IPS DF 19.7 (cell line): ENCODE measurements at regions not wholly inside any gene's neighbourhood (a gene's known extent, or its start where the extent isn't known, plus 50 kb on each side); places are given as distances from the start of the nearest gene placed in this dataset.

Source experiments
- DNase-seq: peaks from one replicate; pipeline ENCODE4 v3.0.0-alpha.2; 2013; ENCODE audit warnings: low read depth, low spot score

DNA sequence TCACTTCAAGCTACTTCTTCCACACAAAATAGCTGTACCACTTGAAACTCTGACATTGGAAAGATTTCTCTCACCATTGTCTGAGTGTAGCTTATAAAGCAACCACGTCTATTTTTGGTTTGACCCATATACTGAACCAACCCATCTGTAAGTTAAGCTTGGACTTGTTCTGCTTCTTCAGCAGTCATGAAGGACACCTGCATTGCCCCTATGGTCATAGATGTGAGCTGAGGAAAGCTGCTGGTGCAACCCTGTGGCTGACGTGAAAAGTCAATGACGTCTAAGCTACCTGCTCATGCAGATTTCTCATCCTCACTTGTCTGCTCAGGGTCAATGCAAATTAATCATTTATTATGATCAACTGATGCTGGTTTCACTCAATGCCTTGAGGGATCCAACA is 417.4 kb downstream of the CETN3 start:
- DNase-seq, result no peak

DNA sequence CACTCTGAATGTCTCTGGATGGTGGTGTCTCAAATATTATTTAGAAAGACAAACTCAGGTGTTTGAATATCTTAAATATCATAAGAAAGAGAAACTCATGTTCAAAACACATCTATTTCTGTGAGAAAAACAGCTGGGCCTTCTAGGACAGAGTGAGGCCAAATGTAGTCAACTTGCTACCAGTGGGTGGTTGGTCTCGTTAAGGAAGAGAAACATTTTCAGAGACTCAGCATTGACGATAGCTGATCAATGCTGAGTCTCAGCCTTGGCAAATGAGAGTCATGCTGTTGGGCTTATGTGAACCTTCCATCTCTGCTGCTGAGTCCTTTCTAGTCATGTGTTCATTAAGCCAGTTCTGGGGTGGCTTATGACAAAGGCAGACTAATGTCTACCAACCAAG is 418.0 kb downstream of the CETN3 start:
- no peak for DNase-seq

DNA sequence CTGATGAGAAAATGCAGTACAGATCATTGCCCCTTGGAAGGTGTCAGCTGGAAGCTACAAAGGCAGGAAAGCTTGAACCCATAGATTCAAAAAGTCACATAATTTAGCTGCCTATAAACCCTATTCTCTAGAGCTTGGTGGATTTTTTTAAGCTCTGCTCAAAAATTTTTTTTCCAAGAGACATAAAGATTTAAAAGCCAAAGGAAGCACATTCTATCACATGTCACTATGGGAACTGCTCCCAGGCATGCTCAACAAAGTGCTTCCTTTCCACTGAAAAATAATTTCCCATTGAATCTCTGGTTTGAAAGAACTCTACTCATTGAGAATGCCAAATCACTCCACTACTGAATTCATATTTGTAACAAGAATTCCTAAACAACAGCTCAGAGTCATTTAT is 419.8 kb downstream of the CETN3 start:
- no peak for DNase-seq

DNA sequence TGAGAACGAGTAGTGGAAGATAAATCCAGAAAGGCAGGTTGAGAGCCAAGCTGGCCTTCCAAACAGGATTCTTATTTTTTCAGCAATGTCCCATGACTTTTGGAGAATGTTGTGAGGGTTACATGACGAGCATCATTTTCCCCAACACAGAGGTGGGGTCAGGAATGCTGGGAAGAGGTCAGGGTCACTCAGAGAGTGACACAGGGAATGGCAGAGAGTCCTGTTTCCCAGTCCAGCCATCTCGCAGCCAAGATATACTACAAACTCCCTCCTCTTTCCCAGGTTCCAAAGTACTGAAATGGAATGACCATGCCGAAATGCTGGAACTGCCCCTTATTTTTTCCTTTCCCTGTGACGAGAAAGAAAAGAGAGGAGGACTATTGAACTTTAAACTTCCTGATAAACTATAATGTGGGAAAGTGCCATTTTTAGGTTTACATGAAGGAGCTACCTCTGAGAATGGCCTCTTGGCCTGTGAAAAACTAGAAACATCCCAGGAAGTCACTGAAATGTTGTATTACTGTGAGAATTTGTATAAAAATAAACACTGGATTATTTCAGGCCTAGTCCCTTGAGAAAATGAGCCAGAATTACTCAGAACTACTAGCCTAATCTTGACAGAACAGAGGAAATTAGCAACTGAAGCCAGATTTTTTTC is 420.4 kb downstream of the CETN3 start:
- DNase-seq, result no peak

DNA sequence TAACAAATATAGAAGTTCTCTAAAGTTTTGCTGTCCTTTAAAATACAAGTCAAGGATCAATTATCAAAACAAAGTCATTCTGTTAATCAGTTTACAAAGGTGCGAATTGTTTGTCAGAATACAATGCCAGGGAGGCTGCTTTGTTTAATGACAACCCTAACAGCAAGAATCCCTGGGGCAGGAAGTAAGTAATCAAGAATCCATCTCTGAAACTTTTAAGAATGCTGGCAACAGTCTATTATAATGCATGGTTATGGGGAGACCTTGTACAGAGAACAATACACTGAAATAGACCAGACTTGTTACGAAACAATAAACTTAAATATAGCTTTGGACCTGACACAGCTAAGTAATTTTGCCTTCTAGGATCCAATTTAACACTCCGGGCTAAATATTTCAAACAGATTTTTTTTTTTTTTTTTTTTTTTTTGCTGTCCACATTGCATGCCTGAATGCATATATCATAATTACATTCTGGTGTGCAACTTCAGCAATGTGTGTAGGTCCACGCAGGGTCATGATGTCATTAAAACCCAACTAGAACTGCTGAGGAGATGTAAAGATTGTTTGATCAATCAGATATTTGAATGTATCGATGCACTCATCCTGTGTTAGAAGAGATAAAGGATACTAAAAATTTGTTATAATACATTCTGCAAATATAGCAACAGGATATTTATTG is 421.3 kb downstream of the CETN3 start:
- no peak for DNase-seq

DNA sequence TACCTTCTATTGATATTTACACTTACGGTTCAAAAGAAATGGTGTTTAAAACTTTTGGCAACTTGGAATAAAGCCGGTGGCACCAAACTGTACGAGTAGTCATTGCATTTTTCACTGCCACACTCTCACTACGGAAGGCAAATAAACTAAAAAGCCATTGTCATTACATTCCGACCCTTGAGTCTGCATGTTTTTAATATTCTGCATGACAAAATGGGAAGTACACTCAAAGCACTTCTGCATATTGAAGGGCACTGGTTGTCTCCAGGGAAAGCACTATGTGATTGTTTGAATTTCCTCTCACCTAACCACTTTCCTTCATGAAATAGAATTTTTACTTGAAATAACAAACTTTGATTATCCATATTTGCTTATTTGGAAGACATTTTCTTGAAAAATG is 426.3 kb downstream of the CETN3 start:
- no peak for DNase-seq

DNA sequence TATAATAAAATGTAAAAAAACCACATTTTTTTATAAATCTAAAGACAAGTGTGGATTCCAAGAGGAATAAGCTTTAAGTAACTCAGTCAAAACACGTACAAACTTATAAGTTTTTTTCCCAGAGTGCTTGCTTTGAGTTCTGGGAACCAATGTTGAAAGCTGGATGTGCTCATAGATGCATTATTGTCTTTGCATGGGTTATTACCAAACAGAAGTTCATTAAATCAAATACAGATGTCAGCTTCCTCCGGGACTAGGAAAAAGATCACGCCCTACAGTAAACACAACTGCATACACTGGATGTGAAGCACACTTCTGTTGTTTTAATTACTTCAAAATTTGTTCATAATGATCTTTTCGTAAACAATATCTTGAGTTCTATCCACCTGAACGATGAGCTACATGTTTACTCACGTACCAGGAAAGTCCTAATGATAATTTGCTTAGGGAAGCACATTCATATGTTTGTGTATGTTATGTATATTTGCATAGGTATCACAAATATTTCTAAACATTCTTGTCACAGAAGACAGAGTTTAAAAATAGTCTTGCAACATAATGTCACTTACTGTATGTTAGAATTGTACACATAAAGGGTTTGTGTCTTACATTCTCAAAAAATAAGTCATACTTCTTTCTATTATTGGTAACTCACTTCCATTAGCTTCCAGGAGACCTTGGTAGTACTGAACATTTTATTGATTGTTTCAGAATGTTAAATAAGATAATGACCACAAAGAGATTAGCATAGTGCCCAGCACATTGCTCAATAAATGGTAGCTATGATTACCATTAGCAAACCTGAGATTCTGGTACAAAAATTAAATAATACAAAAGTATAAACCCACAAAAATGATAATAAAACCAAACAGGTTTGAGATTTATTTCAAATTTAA is 427.4 kb downstream of the CETN3 start:
- DNase-seq, result no peak

DNA sequence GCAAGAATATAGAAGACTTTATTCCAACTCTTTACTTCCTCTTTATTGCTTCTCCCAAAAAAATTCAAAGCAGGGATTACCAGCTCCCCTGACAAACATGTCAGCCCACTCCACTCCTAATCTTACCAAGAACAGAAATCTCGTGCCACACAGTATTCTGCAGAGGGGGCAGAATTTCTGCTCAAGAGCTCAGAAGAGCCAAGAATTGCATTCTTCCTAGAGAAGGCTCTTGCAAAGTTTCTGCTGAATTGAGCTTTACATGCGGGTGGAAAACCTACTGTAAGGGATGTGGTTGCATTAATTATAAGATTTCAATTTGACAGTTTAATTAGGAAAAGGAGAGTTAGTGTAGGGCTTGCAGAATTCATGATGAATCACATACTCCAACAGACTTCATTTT is 428.5 kb downstream of the CETN3 start:
- DNase-seq, result no peak

DNA sequence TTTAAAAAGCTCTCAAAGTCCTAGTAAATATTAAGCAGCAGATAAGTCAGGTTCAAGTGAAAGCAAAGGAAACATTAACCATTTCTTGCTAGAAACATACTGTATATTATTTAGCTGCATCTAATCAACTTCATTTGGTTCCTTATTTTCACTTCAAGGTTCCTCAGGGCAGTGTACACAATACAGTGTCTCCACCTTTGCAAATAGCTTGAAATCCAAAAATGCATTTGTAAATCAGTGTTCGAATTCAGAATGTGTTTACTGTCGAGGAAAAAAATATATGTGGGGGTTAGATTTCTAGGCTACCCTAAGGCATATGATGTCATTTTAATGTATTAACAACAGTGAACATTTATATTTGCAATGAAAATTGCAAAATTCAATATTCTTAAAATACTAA is 436.0 kb downstream of the CETN3 start:
- no peak for DNase-seq

DNA sequence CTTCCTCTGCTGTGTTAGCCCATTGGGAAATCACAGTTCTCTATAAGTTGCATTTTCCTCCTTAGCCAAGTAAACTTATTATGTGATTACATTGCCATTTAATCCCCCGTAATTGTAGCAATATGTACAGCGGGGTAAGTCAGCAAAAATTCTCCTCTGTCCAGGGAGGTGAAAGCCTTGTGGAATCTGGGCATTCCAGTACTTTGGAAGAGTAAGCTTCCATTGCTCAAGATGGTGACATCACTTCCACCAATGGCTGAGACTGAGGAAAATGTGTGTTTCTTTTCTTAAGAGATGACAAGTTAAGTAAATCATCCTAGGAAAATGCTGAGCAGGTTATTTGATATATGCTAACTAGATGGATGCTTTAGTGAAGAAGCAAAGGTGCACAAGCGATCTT is 436.7 kb downstream of the CETN3 start:
- DNase-seq, result no peak

DNA sequence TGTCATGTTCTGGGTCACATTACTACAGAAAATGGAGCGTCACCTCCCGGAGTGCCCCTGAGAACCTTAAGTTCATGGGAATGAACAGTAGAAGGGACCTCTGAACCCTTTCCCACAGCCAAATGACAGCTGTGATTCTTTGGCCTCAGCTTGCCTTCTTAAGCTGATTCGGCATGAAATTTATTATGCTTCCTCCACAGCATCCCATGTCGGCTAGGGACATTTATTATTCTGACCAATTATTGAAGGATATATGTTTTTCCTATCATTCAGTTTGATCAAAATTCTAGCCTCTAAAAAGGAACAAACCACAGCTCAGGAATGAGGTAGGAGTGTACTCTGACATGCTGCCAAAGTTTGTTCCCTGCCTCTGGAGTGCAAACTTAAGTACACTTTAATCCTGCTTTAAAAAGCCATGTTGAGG is 440.6 kb downstream of the CETN3 start:
- no peak for DNase-seq

DNA sequence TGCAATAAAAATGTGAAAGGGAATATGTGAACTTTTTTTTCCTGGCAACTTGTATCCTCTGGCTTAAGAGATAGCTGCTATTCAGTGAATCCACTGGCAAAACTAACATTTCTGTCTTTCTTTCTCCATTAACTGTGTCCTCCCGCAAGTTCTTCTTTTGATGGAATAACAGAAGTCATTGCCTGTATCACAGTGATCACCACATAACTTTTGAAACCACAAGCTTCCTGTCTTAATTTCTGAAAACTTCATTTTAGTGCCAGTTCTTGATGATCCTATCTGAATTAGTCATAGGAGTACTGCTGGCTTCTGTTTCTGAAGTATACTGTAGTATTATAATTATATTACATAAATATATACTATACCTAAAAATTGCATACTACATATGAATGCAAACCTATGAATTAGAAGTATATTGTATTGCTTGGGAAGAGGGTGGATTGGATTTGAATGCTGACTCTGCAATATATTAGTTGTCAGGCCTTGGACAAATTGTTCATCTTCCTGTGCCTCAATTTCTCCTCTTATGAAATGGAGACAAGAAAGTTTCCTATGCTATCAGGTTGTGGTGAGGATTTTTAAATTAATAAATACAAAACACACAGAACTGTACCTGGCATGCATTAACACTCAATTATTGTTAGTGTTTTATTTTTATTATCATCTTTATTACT is 441.6 kb downstream of the CETN3 start:
- no peak for DNase-seq

DNA sequence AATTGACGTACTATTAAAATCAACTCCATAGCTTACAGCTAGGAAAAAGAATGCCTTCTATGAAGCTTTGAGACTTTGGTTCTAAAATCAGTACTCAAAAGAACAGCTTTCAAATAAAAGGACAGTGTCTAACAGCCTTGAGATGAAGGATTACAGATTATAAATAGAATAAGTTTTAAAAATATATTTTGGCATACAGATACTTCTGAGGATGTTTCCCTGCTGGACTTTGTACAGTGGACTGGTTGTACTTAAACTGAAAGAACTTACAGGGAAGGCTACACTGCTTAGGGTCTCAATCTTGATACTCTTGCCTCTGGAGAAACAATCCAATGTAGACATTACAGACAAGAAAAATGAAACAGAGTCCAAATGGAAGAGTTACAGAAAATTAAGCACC is 452.7 kb downstream of the CETN3 start:
- no peak for DNase-seq

DNA sequence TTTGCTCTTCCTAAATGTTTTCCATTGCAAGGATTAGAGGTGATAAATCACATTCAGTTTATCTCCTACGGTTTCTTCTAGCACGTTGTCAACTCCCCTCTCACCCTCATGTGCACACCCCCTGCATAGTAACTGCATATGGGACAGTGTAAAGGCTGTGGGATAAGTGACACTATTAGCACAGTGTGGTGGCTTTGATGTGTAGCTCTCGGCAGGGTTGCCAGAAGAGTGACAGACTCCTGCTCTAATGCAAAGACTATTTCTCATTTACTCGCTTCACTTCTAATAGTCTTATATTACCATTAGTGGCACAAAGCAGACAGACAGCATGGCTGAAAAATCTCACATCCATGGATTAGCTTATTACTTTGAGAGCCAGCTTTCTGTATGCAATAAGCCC is 454.6 kb downstream of the CETN3 start:
- DNase-seq, result no peak

DNA sequence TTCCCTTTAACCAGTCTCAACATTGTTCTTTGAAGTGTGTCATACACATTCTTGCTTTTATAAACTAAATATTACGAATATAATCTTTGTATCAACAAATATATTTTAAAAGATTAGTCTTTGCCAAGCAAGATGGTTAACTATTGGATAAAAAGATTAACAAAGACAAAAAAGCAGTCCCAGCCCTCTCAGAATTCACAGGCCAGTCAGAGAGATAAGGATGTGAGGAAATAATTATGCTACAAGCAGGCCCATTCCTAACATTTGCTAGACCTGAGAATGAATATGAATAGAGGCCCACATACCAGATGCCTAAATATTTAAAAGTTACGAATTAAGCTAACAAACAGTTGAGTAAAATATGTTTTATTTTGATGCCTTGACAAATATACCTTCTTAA is 457.7 kb downstream of the CETN3 start:
- no peak for DNase-seq

DNA sequence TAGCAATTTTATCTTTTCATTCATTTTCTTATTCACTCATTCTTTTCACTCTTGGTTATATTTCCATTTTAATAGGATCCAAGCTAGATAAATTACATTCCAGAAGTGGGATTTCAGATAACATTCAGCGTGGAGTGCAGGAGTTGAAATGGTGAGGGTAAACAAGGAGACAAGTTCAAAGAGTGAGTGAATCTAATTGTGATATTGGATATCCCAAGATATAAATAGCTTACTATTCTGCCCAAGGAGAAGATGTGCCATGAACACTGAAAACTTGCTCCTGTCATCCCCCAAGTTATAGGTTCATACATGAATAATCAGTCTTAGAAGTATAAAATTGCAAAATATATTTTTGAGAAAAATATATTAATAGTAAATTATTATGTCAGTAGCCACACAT is 459.3 kb downstream of the CETN3 start:
- DNase-seq, result no peak

DNA sequence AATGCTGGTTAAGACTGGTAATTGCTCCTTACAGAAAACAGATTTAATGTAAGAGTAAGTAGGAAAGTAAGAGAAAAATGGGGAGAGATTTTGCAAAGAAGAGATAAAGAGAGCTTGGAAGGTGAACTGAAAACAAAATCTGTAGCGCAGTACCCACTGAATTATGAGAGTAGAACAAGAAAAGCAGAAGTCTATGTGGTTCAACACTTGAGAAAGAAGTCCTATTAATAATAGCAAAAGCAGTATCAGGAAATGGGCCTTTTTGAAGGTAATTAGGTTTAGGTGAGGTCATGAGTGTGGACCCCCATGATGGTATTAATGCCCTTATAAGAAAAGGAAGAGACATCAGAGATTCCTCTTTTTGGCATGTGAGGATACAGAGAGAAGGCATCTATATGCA is 460.6 kb downstream of the CETN3 start:
- no peak for DNase-seq

DNA sequence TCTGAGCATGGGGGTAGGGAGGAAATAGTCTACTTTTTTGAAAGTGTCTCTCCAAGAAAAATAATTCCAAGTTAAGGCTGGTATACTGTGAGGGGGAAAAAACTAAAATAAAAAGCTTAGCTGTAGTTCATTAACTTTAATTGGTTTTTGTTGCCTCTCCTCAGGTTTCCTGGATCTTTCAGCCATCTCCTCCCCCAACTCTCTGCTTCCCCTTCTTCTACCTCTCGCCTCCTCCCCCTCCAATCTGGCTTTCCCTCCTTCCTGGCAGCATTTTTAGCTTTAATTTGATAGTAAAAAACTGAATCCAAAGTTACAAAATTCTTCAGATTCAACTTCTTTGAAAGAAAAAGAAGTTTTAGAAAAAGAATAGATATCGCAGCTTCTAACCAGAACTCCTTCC is 462.6 kb downstream of the CETN3 start:
- no peak for DNase-seq

DNA sequence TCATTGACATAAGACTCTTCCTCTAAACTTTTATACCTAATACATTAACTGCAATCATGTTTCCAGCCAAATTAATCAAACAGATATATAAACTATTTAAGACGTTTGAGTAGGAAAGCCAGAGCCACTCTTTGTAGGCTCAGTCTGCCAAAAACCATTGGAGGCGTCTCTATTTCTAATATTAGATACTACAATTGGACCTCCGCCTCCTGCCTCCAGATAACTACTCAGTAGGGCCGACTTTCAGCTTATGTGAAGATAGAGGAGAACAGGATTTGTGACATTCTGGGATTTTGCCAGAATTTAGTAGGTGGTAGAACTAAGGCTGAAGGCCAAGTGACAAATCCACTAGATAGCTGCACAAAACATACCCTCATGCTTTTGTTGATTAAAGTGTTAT is 463.0 kb downstream of the CETN3 start:
- DNase-seq, result no peak

DNA sequence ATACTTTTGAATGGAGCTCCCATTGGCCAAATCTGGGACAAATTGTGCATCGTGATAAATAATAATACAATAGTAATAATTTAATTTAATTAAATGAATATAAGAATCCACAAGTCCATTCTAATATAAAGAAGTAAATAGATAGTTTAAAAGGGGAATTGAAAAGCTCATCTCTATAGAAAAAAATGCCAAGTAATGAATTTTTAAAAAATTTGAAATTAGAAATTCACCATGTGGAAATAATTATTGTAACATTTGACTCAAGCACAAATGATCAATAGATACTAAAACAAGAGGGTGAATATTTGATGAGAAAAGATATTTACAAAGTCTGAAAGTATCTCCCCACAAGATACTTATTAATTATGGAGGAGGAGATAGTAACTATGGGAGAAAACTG is 467.4 kb downstream of the CETN3 start:
- no peak for DNase-seq

DNA sequence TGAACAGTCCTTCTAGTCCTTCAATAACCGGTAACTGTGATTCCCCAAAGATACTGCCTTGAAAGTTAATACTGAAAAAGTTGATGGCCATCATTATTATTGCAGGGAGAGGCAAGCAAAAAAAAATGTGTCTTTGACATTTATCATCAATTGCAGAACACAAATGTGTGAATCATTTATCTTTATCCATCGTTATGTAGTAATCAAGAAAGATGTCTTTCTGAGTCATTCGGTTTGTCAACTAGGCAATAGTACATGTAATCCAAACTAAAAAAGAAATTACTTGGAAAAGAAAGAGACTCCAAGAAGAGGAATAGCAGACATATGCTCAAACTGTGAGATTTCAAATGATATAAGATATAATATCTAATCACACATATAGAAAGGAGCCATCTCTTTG is 473.0 kb downstream of the CETN3 start:
- no peak for DNase-seq

DNA sequence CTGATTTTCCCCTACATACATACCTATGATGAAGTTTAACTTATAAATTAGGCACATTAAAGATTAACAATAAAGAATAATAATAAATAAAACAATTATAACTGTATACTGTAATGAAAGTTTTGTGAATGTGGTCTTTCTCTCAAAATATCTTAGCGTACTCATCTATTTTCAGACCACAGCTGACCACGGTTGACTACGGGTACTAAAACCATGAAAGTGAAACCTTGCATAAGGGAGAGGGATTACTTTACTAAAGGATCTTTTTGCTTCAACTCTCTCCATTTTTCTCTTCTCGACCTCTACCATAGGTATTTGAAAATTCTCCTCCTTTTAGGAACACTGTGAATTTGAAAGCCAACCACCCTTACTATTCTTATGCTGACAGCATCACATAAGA is 475.5 kb downstream of the CETN3 start:
- DNase-seq, result no peak
